ENCODE measurements at regions not wholly inside any gene's neighbourhood (a gene's known extent, or its start where the extent isn't known, plus 50 kb on each side); places are given as distances from the start of the nearest gene placed in this dataset.

DNA sequence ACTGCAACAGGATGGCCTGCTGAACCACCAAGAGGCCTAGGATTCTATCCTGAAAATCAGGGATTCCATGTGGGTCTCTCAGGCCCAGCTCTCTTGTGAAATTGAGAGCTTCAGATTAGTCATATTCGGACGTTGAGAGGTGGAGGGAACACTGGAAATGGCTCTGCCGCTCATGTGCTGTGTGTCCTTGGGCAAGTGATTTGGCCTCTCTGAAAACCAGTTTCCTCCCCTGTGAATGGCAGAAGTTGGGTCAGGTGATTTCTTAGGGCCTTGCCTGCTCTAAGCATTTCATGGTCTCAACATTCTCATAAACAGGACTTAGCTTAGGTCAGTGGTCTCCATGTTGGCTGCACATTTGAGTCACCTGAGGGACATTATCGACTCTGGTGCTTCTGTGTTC is 470.1 kb downstream of the PREX1 start:
- TF ChIP-seq, protein P1, sequence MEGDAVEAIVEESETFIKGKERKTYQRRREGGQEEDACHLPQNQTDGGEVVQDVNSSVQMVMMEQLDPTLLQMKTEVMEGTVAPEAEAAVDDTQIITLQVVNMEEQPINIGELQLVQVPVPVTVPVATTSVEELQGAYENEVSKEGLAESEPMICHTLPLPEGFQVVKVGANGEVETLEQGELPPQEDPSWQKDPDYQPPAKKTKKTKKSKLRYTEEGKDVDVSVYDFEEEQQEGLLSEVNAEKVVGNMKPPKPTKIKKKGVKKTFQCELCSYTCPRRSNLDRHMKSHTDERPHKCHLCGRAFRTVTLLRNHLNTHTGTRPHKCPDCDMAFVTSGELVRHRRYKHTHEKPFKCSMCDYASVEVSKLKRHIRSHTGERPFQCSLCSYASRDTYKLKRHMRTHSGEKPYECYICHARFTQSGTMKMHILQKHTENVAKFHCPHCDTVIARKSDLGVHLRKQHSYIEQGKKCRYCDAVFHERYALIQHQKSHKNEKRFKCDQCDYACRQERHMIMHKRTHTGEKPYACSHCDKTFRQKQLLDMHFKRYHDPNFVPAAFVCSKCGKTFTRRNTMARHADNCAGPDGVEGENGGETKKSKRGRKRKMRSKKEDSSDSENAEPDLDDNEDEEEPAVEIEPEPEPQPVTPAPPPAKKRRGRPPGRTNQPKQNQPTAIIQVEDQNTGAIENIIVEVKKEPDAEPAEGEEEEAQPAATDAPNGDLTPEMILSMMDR (IDR thresholded peaks at IDR 0.05) = no peak
- H3K9me3 ChIP-seq = no peaks in the 10 kb centered on the region
- H3K4me3 ChIP-seq = no peak overlapping the region
- DNase-seq (no peak), ATAC-seq (no peak)
- WGBS, 3 donors = 82 to 90% (median 88%) methylated on average over 4 of the region's 4 CpGs
- H3K27ac ChIP-seq = no peak overlapping the region
- H3K4me1 ChIP-seq = no peaks in the 10 kb centered on the region
- H3K27me3 ChIP-seq (ENCODE audit: insufficient read depth in 3 of 3, low read length in 2 of 3) = peaks cover 0 to 1% (median 0%) of the 10 kb centered on the region in 3 donors
- no peaks in the 10 kb centered on the region for H3K36me3 ChIP-seq (ENCODE audit: insufficient read depth in 1 of 2, low read depth in 1 of 2)
- intact Hi-C loops (cut with DNase I) = no loop called here

DNA sequence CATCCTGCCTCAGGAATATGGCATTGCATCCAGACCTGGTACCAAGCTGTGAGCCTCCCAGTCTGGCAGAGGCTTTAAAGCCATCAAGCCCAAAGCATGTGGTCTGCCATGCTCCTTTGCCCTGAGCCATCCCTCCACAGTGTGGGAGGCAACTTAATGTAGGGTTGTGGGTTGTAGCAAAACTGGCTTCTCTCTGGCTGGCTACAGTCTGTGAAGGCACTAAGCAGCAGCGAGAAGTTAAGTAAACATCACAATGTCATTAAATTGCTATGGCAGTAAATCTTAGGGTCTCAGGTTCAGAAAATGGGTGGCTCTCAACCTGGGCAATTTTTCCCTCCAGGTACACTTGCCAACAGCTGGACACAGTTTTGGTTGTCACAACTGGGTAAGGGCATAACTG is 472.9 kb downstream of the PREX1 start:
- ATAC-seq (no peak), DNase-seq (no peak)
- intact Hi-C loops (cut with DNase I) = no loop called here
- WGBS, 3 donors = 84 to 94% (median 92%) methylated on average over 1 of the region's 1 CpG
- no peaks in the 10 kb centered on the region for H3K9me3 ChIP-seq
- H3K27ac ChIP-seq = no peak overlapping the region
- TF ChIP-seq, protein P1 (IDR thresholded peaks at IDR 0.05) = no peak
- H3K27me3 ChIP-seq (ENCODE audit: insufficient read depth in 3 of 3, low read length in 2 of 3) = peaks cover 0 to 1% (median 0%) of the 10 kb centered on the region in 3 donors
- H3K4me3 ChIP-seq = no peak overlapping the region
- H3K4me1 ChIP-seq = no peaks in the 10 kb centered on the region
- H3K36me3 ChIP-seq (ENCODE audit: insufficient read depth in 1 of 2, low read depth in 1 of 2) = no peaks in the 10 kb centered on the region

DNA sequence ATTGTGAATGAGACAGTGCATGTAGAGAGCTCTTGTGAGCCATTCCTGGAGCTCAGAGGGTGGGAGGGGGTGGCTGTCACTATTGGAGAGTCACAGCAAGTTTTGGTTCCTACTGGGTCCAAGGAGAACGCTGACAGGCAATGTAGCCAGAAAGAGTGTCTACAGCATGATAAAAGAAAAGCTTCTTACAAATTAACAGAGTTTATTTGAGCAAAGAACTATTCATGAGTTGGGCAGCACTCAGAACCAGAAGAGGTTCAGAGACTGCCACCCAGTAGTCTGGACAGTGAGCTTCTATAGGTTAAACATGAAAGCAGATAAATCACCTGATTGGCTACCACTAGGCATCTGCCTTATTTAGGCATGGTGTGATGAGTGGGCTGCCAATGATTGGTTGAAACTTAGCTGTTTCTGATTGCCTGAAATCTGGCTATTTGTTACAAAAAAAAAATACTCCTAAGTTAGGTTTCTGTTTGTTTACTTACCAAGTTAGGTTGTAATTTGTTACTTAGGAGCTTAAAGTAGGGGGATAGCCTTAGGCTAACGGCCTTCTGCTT is 473.4 kb downstream of the PREX1 start:
- TF ChIP-seq, protein P1 (IDR thresholded peaks at IDR 0.05) = no peak
- H3K9me3 ChIP-seq = no peaks in the 10 kb centered on the region
- 81 to 86% (median 82%) methylated on average over 2 of the region's 2 CpGs for WGBS, 3 donors

DNA sequence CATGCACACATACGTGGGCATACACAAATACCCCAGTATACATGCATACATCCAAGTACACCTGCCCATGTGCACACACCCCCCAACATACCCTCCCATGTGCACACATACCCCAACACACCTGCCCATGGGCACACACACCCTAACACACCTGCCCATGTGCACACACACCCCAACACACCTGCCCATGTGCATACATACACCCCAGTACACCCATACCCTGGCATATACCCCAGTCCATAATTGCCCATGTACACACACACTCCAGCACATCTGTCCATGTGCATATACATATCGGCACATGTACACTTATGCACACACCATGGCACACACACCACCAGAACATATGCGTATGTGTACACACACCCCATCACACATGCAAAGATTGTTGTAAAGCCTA is 475.2 kb downstream of the PREX1 start:
- Histone ChIP-seq H3K27me3 (ENCODE audit: insufficient read depth in 3 of 3, low read length in 2 of 3) (no peaks in the 10 kb centered on the region), H3K27ac (no peak overlapping the region), H3K9me3 (no peaks in the 10 kb centered on the region), H3K4me3 (no peak overlapping the region), H3K4me1 (no peaks in the 10 kb centered on the region), H3K36me3 (ENCODE audit: insufficient read depth in 1 of 2, low read depth in 1 of 2) (no peaks in the 10 kb centered on the region)
- 86 to 92% (median 90%) methylated on average over 3 of the region's 3 CpGs for WGBS, 3 donors
- DNase-seq (no peak), ATAC-seq (no peak)
- TF ChIP-seq, protein P1 (IDR thresholded peaks at IDR 0.05) = no peak
- intact Hi-C loops (cut with DNase I) = no loop called here

More for the DNA sequence above, 473.4 kb downstream of the PREX1 start:
- Histone ChIP-seq H3K4me3 (no peak overlapping the region), H3K4me1 (no peaks in the 10 kb centered on the region), H3K27me3 (ENCODE audit: insufficient read depth in 3 of 3, low read length in 2 of 3) (peaks cover 0 to 1% (median 0%) of the 10 kb centered on the region in 3 donors), H3K36me3 (ENCODE audit: insufficient read depth in 1 of 2, low read depth in 1 of 2) (no peaks in the 10 kb centered on the region), H3K27ac (no peak overlapping the region)
- DNase-seq (no peak), ATAC-seq (no peak)
- intact Hi-C loops (cut with DNase I) = no loop called here

DNA sequence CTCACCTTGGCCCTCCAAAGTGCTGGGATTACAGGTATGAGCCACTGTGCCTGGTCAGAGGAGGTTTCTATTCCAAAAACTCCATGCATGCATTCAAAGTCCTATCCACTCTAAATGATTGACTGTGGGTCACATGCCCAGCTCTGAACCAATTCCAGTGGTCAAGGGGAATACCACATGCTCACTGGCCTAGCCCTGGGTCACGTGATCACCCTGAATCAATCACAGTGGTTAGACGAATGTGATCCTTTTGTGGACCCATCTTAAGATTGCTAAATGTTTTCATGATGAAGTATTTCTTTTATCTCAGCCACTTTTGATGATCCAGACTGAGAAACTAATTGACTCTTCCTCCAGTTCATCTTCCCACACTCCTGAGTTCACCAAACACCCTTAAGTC is 475.8 kb downstream of the PREX1 start:
- ATAC-seq = no peak
- Histone ChIP-seq H3K27me3 (ENCODE audit: insufficient read depth in 3 of 3, low read length in 2 of 3) (no peaks in the 10 kb centered on the region), H3K4me3 (no peak overlapping the region), H3K36me3 (ENCODE audit: insufficient read depth in 1 of 2, low read depth in 1 of 2) (no peaks in the 10 kb centered on the region), H3K27ac (no peak overlapping the region), H3K4me1 (no peaks in the 10 kb centered on the region), H3K9me3 (no peaks in the 10 kb centered on the region)
- TF ChIP-seq, protein P1 (IDR thresholded peaks at IDR 0.05) = no peak
- DNase-seq = no peak
- WGBS, 3 donors = 76 to 84% (median 81%) methylated on average over 2 of the region's 2 CpGs
- intact Hi-C loops (cut with DNase I) = no loop called here
